H1 (cell line): ENCODE measurements at regions not wholly inside any gene's neighbourhood (a gene's known extent, or its start where the extent isn't known, plus 50 kb on each side); places are given as distances from the start of the nearest gene placed in this dataset.
A peak's percentile ranks its signal among the peaks of the same experiment; 100 is the strongest.

Experiments
- CTCF ChIA-PET: fragments of 300-600 bp; sonication (Branson Sonifier 250); formaldehyde crosslinking; loops from one replicate; lab custom pipeline; 2021; ENCODE audit not compliant: partially characterized antibody; lab: Charles Lee
- POLR2A ChIA-PET: fragments of 300-600 bp; sonication (Branson Sonifier 250); formaldehyde crosslinking; loops from one replicate; lab custom pipeline; 2021; ENCODE audit warnings: inconsistent platforms; ENCODE audit not compliant: partially characterized antibody; lab: Charles Lee
- DNase-seq, 2 experiments: peaks; one replicate each; pipeline versions ENCODE4 v3.0.0 to v3.0.0-alpha.2; 2010 to 2022; ENCODE audit warnings: low spot score in 2 of 2, low read depth in 1 of 2, mixed read lengths in 1 of 2
- FAIRE-seq: peaks from 2 replicates; lab custom pipeline; 2011; peaks lifted over from hg19 to GRCh38; lab: Jason Lieb, UNC
- H2AFZ ChIP-seq: 2 replicates; pipeline ENCODE4 v1.8.1; 2012; ENCODE audit warnings: low read length, inconsistent platforms
- H2AK5ac ChIP-seq: 2 replicates; pipeline ENCODE4 v1.6.1; 2013; ENCODE audit warnings: low read depth, low read length
- H2BK120ac ChIP-seq: replicated peaks from 2 replicates; pipeline ENCODE3; 2013; ENCODE audit warnings: low read depth, low read length, inconsistent platforms
- H2BK12ac ChIP-seq: 2 replicates; pipeline ENCODE4 v1.6.1; 2013; ENCODE audit warnings: low read depth, low read length
- H2BK15ac ChIP-seq: 2 replicates; pipeline ENCODE4 v1.6.1; 2013; ENCODE audit warnings: low read length
- H2BK20ac ChIP-seq: 2 replicates; pipeline ENCODE4 v1.6.1; 2013; ENCODE audit warnings: low read length
- H2BK5ac ChIP-seq: 2 replicates; pipeline ENCODE4 v1.6.1; 2013; ENCODE audit warnings: low read depth, low read length
- H3K14ac ChIP-seq: 2 replicates; pipeline ENCODE4 v1.6.1; 2013; ENCODE audit warnings: inconsistent platforms; ENCODE audit not compliant: insufficient read length
- H3K18ac ChIP-seq: 2 replicates; pipeline ENCODE4 v1.6.1; 2013; ENCODE audit warnings: low read length; ENCODE audit errors: extremely low read depth
- H3K23ac ChIP-seq: 2 replicates; pipeline ENCODE4 v1.6.1; 2013; ENCODE audit warnings: inconsistent platforms; ENCODE audit not compliant: insufficient read length
- H3K23me2 ChIP-seq: 2 replicates; pipeline ENCODE4 v1.6.1; 2013; ENCODE audit warnings: low read depth, low read length
- H3K27ac ChIP-seq: 2 replicates; pipeline ENCODE4 v1.6.1; 2011; ENCODE audit warnings: low read depth, low read length, inconsistent platforms
- H3K27me3 ChIP-seq, 4 experiments: replicated peaks in 1 of 4; 1 replicate in 1 of 4; 2 replicates in 3 of 4; pipeline versions ENCODE4 v1.6.1 to v1.8.1; 2011 to 2013; ENCODE audit warnings: low read length in 3 of 4, mild to moderate bottlenecking in 3 of 4, inconsistent platforms in 2 of 4, mixed read lengths in 2 of 4, moderate library complexity in 1 of 4; ENCODE audit not compliant: control insufficient read depth in 3 of 4, insufficient read depth in 3 of 4; ENCODE audit errors: extremely low read depth in 1 of 4
- H3K36me3 ChIP-seq, 4 experiments: 2 replicates each; pipeline versions ENCODE4 v1.6.1 to v1.8.1; 2011 to 2013; ENCODE audit warnings: mild to moderate bottlenecking in 4 of 4, low read length in 3 of 4, moderate library complexity in 2 of 4, control low read depth in 1 of 4, inconsistent platforms in 1 of 4; ENCODE audit not compliant: insufficient read depth in 4 of 4, control insufficient read depth in 2 of 4
- H3K4ac ChIP-seq: replicated peaks from 2 replicates; pipeline ENCODE3; 2013; ENCODE audit warnings: low read length, low read depth, mixed read lengths, inconsistent platforms; ENCODE audit not compliant: insufficient read length
- H3K4me1 ChIP-seq, 4 experiments: replicated peaks in 1 of 4; 1 replicate in 1 of 4; 2 replicates in 3 of 4; pipeline versions ENCODE4 v1.6.1 to v1.8.1; 2011 to 2013; ENCODE audit warnings: low read length in 3 of 4, inconsistent platforms in 2 of 4, mixed read lengths in 1 of 4; ENCODE audit not compliant: insufficient read depth in 4 of 4, control insufficient read depth in 3 of 4
- H3K4me2 ChIP-seq, 2 experiments: 2 replicates each; pipeline versions ENCODE4 v1.6.1 to v1.8.1; 2011 to 2013; ENCODE audit warnings: low read depth in 2 of 2, low read length in 2 of 2, control low read depth in 1 of 2, inconsistent platforms in 1 of 2, mild to moderate bottlenecking in 1 of 2; ENCODE audit not compliant: insufficient read depth in 1 of 2
- H3K4me3 ChIP-seq, 4 experiments: fragments of 200-600, 300-600 bp in 1 of 4; sonication (generic), shearing (Covaris generic), sonication (Bioruptor Twin) in 1 of 4; 2 replicates each; pipeline versions ENCODE4 v1.5.1 to v1.8.1; 2011 to 2016; ENCODE audit warnings: low read length in 4 of 4, low read depth in 3 of 4, control low read depth in 2 of 4, inconsistent platforms in 2 of 4, mild to moderate bottlenecking in 2 of 4, mixed read lengths in 1 of 4, moderate library complexity in 1 of 4; ENCODE audit not compliant: insufficient read depth in 2 of 4; ENCODE audit errors: extremely low read depth in 1 of 4
- H3K56ac ChIP-seq: replicated peaks from 2 replicates; pipeline ENCODE3; 2013; ENCODE audit warnings: low read depth, mild to moderate bottlenecking, mixed read lengths, low read length, inconsistent platforms; ENCODE audit not compliant: insufficient read length
- H3K79me1 ChIP-seq: 2 replicates; pipeline ENCODE4 v1.6.1; 2013; ENCODE audit warnings: low read depth, low read length, control low read depth
- H3K79me2 ChIP-seq, 2 experiments: 2 replicates each; pipeline versions ENCODE4 v1.6.1 to v1.8.1; 2012 to 2013; ENCODE audit warnings: low read length in 2 of 2, mild to moderate bottlenecking in 2 of 2, inconsistent platforms in 1 of 2; ENCODE audit not compliant: insufficient read depth in 2 of 2, control insufficient read depth in 1 of 2
- H3K9ac ChIP-seq, 4 experiments: replicated peaks in 1 of 4; 1 replicate in 1 of 4; 2 replicates in 3 of 4; pipeline versions ENCODE4 v1.6.1 to v1.8.1; 2011 to 2013; ENCODE audit warnings: low read depth in 3 of 4, low read length in 3 of 4, control low read depth in 2 of 4, mild to moderate bottlenecking in 2 of 4, moderate library complexity in 2 of 4, inconsistent platforms in 1 of 4; ENCODE audit errors: extremely low read depth in 1 of 4
- H3K9me3 ChIP-seq, 2 experiments: 2 replicates each; pipeline versions ENCODE4 v1.6.1 to v1.8.1; 2012 to 2013; ENCODE audit warnings: mild to moderate bottlenecking in 2 of 2, moderate library complexity in 2 of 2, control low read depth in 1 of 2, inconsistent platforms in 1 of 2, low read depth in 1 of 2, low read length in 1 of 2, mixed read lengths in 1 of 2; ENCODE audit not compliant: insufficient read depth in 2 of 2
- H4K20me1 ChIP-seq, 2 experiments: replicated peaks in 1 of 2; 2 replicates each; pipeline versions ENCODE3 to v1.8.1; 2011 to 2013; ENCODE audit warnings: inconsistent platforms in 2 of 2, low read length in 2 of 2, mild to moderate bottlenecking in 1 of 2; ENCODE audit not compliant: insufficient read depth in 2 of 2, control insufficient read depth in 1 of 2
- H4K5ac ChIP-seq: 2 replicates; pipeline ENCODE4 v1.6.1; 2013; ENCODE audit warnings: low read length, low read depth, mixed read lengths, inconsistent platforms; ENCODE audit not compliant: insufficient read length
- H4K8ac ChIP-seq: 2 replicates; pipeline ENCODE4 v1.8.0; 2013; ENCODE audit warnings: mild to moderate bottlenecking, moderate library complexity, low read length, inconsistent platforms; ENCODE audit not compliant: insufficient read depth; ENCODE audit errors: extremely low read depth
- H4K91ac ChIP-seq: replicated peaks from 2 replicates; pipeline ENCODE3; 2013; ENCODE audit warnings: low read length, mixed read lengths, inconsistent platforms; ENCODE audit not compliant: insufficient read length
- ASH2L ChIP-seq: fragments of 200-600, 300-600 bp; sonication (generic); IDR thresholded peaks from one replicate; pipeline ENCODE4 v1.7.1; 2017; ENCODE audit warnings: low read length
- BACH1 ChIP-seq: IDR thresholded peaks from 2 replicates; pipeline ENCODE4 v1.6.1; 2012; ENCODE audit warnings: low read length, improper control_type of control experiment
- CHD2 ChIP-seq: IDR thresholded peaks from 2 replicates; pipeline ENCODE4 v1.6.1; 2012; ENCODE audit warnings: low read length, improper control_type of control experiment
- FOSL1 ChIP-seq: IDR thresholded peaks from 2 replicates; pipeline ENCODE4 v1.6.1; 2011; ENCODE audit warnings: mild to moderate bottlenecking, low read depth, low read length, moderate library complexity; ENCODE audit not compliant: insufficient read depth
- POU5F1 ChIP-seq: IDR thresholded peaks from 2 replicates; pipeline ENCODE4 v1.6.1; 2011; ENCODE audit warnings: low read depth, mild to moderate bottlenecking, low read length, moderate library complexity
- RFX5 ChIP-seq: IDR thresholded peaks from 2 replicates; pipeline ENCODE4 v1.6.1; 2011; ENCODE audit warnings: low read depth, low read length, improper control_type of control experiment, borderline replicate concordance
- RNF2 ChIP-seq: fragments of 200-900, 300-1000 bp; sonication (generic); IDR thresholded peaks from 2 replicates; pipeline ENCODE4 v1.7.1; 2016; ENCODE audit warnings: borderline replicate concordance, low read depth, mild to moderate bottlenecking, antibody characterized with exemption, low read length; ENCODE audit not compliant: poor library complexity, severe bottlenecking; ENCODE audit errors: missing control alignments
- SIRT6 ChIP-seq: IDR thresholded peaks from one replicate; pipeline ENCODE4 v1.7.1; 2012; ENCODE audit warnings: low read length, inconsistent platforms
- SIX5 ChIP-seq: IDR thresholded peaks from 2 replicates; pipeline ENCODE4 v1.6.1; 2011; ENCODE audit warnings: mild to moderate bottlenecking, low read depth, low read length
- SP1 ChIP-seq: IDR thresholded peaks from 2 replicates; pipeline ENCODE4 v1.6.1; 2011; ENCODE audit warnings: low read depth, low read length
- SP2 ChIP-seq: IDR thresholded peaks from 2 replicates; pipeline ENCODE4 v1.6.1; 2012; ENCODE audit warnings: mild to moderate bottlenecking, low read length, inconsistent platforms
- SRF ChIP-seq: IDR thresholded peaks from 2 replicates; pipeline ENCODE4 v1.6.1; 2011; ENCODE audit warnings: mild to moderate bottlenecking, low read depth, low read length, moderate library complexity
- SUZ12 ChIP-seq: fragments of 200-600 bp; sonication (generic); IDR thresholded peaks from 2 replicates; pipeline ENCODE4 v1.6.1; 2012; ENCODE audit warnings: mild to moderate bottlenecking, inconsistent platforms, low read length, moderate library complexity, mixed read lengths
- TCF12 ChIP-seq: IDR thresholded peaks from 2 replicates; pipeline ENCODE4 v1.6.1; 2011; ENCODE audit warnings: low read depth, mild to moderate bottlenecking, low read length
- TEAD4 ChIP-seq: IDR thresholded peaks from 2 replicates; pipeline ENCODE4 v1.6.1; 2012; ENCODE audit warnings: low read depth, low read length, inconsistent platforms, mixed read lengths
- USF2 ChIP-seq: IDR thresholded peaks from 2 replicates; pipeline ENCODE4 v1.6.1; 2011; ENCODE audit warnings: low read length, improper control_type of control experiment
- WGBS, 2 experiments: shearing (Covaris generic) in 1 of 2; methylation state at CpG; one replicate each; pipeline versions ENCODE4 v1.1.6 to v1.1.7; 2013 to 2015; ENCODE audit warnings: low lambda C conversion rate in 2 of 2, mixed read lengths in 2 of 2, inconsistent platforms in 1 of 2, low coverage in 1 of 2, missing lambda C conversion rate in 1 of 2; ENCODE audit not compliant: insufficient replicate concordance in 2 of 2, insufficient coverage in 1 of 2, insufficient read length in 1 of 2; ENCODE audit errors: extremely low coverage in 1 of 2, missing lambda C conversion rate in 1 of 2; 5-methylcytosine and 5-hydroxymethylcytosine counted together

- no peak overlapping the region for H3K27ac ChIP-seq
- H4K8ac ChIP-seq, result no peak overlapping the region
- no peak overlapping the region for H3K9ac ChIP-seq
- H2AK5ac ChIP-seq, result no peak overlapping the region
- POLR2A ChIA-PET, result no interaction called here
- CTCF ChIA-PET, result no interaction called here
- H3K9me3 ChIP-seq, result no peaks in the 10 kb centered on the region
- H2BK15ac ChIP-seq, result no peak overlapping the region
- no peak overlapping the region for H3K4ac ChIP-seq
- H3K79me1 ChIP-seq, result no peaks in the 10 kb centered on the region
- H4K91ac ChIP-seq, result no peak overlapping the region
- H4K20me1 ChIP-seq, result no peaks in the 10 kb centered on the region
- H2BK20ac ChIP-seq, result no peak overlapping the region
- no peak overlapping the region for H2BK12ac ChIP-seq
- H3K18ac ChIP-seq, result no peak overlapping the region
- no peak overlapping the region for H2BK5ac ChIP-seq
- H2BK120ac ChIP-seq, result no peak overlapping the region
- no peak for DNase-seq
- no peak overlapping the region for H3K14ac ChIP-seq
- no peaks in the 10 kb centered on the region for H3K79me2 ChIP-seq
- no peaks in the 10 kb centered on the region for H3K23me2 ChIP-seq
- H3K4me1 ChIP-seq, result no peaks in the 10 kb centered on the region; a peak in 1 of 7 replicates
- no peak overlapping the region for H3K23ac ChIP-seq
- 51% methylated on average over 2 of the region's 2 CpGs; no CpG with 5 or more reads in 1 of the 2 experiments for WGBS, 2 experiments
- H3K36me3 ChIP-seq, result no peaks in the 10 kb centered on the region
- no peak overlapping the region for H3K4me3 ChIP-seq
- H4K5ac ChIP-seq, result no peak overlapping the region
- H3K56ac ChIP-seq, result no peak overlapping the region
- H3K4me2 ChIP-seq, result no peak overlapping the region
- no peaks in the 10 kb centered on the region for H3K27me3 ChIP-seq
- no peak overlapping the region for H2AFZ ChIP-seq
- FAIRE-seq, result no peak
- TF ChIP-seq RFX5, result no peak
- no peak for TF ChIP-seq USF2
- peak; percentile 59; the same call in 1 of the 2 replicates for TF ChIP-seq SRF
- no peak for TF ChIP-seq CHD2
- TF ChIP-seq SIX5, result no peak
- no peak for TF ChIP-seq TCF12
- no peak for TF ChIP-seq TEAD4
- TF ChIP-seq RNF2, result no peak
- TF ChIP-seq BACH1, result no peak
- TF ChIP-seq SP2, result no peak
- TF ChIP-seq SP1, result 0 out of 2 replicates have a peak, but pooled peaks have one; percentile 21
- TF ChIP-seq POU5F1, result no peak
- TF ChIP-seq ASH2L, result no peak
- no peak for TF ChIP-seq FOSL1
- no peak for TF ChIP-seq SUZ12
- TF ChIP-seq SIRT6, result no peak
Observed at GRCh38 chr1:72670902-72671301, 388.6 kb upstream of the NEGR1 start.
